ENCODE measurements at regions not wholly inside any gene's neighbourhood (a gene's known extent, or its start where the extent isn't known, plus 50 kb on each side); places are given as distances from the start of the nearest gene placed in this dataset.

GRCh38 chr1:193569096-193569982 lies 382.9 kb upstream of the B3GALT2 start:
- H3K4me3 ChIP-seq (ENCODE audit: low read length) = no peak overlapping the region
- DNase-seq (ENCODE audit: low read depth, low spot score) = no peak

- no peak overlapping the region for H3K4me3 ChIP-seq (ENCODE audit: low read length)
- DNase-seq (ENCODE audit: low read depth, low spot score) = no peak
Observed at GRCh38 chr1:193568512-193568911, 382.1 kb upstream of the B3GALT2 start.

GRCh38 chr1:193567937-193568336 lies 381.5 kb upstream of the B3GALT2 start:
- DNase-seq (ENCODE audit: low read depth, low spot score) = no peak
- no peak overlapping the region for H3K4me3 ChIP-seq (ENCODE audit: low read length)

- DNase-seq (ENCODE audit: low read depth, low spot score) = no peak
- H3K4me3 ChIP-seq (ENCODE audit: low read length) = no peak overlapping the region
Observed at GRCh38 chr1:193566735-193567134, 380.3 kb upstream of the B3GALT2 start.

GRCh38 chr1:193565971-193566577 lies 379.7 kb upstream of the B3GALT2 start:
- H3K4me3 ChIP-seq (ENCODE audit: low read length) = no peak overlapping the region
- DNase-seq (ENCODE audit: low read depth, low spot score) = no peak

- H3K4me3 ChIP-seq (ENCODE audit: low read length) = no peak overlapping the region
- DNase-seq (ENCODE audit: low read depth, low spot score) = no peak
Observed at GRCh38 chr1:193562121-193562520, 375.7 kb upstream of the B3GALT2 start.

- no peak overlapping the region for H3K4me3 ChIP-seq (ENCODE audit: low read length)
- no peak for DNase-seq (ENCODE audit: low read depth, low spot score)
Observed at GRCh38 chr1:193558491-193559028, 372.1 kb upstream of the B3GALT2 start.

GRCh38 chr1:193555662-193556441 lies 369.4 kb upstream of the B3GALT2 start:
- no peak for DNase-seq (ENCODE audit: low read depth, low spot score)
- H3K4me3 ChIP-seq (ENCODE audit: low read length) = no peak overlapping the region

- no peak for DNase-seq (ENCODE audit: low read depth, low spot score)
- no peak overlapping the region for H3K4me3 ChIP-seq (ENCODE audit: low read length)
Observed at GRCh38 chr1:193553564-193553963, 367.2 kb upstream of the B3GALT2 start.

GRCh38 chr1:193552274-193552673 lies 365.9 kb upstream of the B3GALT2 start:
- DNase-seq (ENCODE audit: low read depth, low spot score) = no peak
- no peak overlapping the region for H3K4me3 ChIP-seq (ENCODE audit: low read length)

GRCh38 chr1:193549081-193549480 lies 362.7 kb upstream of the B3GALT2 start:
- DNase-seq (ENCODE audit: low read depth, low spot score) = no peak
- no peak overlapping the region for H3K4me3 ChIP-seq (ENCODE audit: low read length)

- no peak for DNase-seq (ENCODE audit: low read depth, low spot score)
- H3K4me3 ChIP-seq (ENCODE audit: low read length) = no peak overlapping the region
Observed at GRCh38 chr1:193545171-193545570, 358.8 kb upstream of the B3GALT2 start.

GRCh38 chr1:193543259-193543658 lies 356.8 kb upstream of the B3GALT2 start:
- no peak for DNase-seq (ENCODE audit: low read depth, low spot score)
- H3K4me3 ChIP-seq (ENCODE audit: low read length) = no peak overlapping the region

GRCh38 chr1:193542690-193543089 lies 356.3 kb upstream of the B3GALT2 start:
- DNase-seq (ENCODE audit: low read depth, low spot score) = no peak
- no peak overlapping the region for H3K4me3 ChIP-seq (ENCODE audit: low read length)

GRCh38 chr1:193540511-193540910 lies 354.1 kb upstream of the B3GALT2 start:
- H3K4me3 ChIP-seq (ENCODE audit: low read length) = no peak overlapping the region
- DNase-seq (ENCODE audit: low read depth, low spot score) = no peak

GRCh38 chr1:193539731-193540459 lies 353.5 kb upstream of the B3GALT2 start:
- no peak for DNase-seq (ENCODE audit: low read depth, low spot score)
- no peak overlapping the region for H3K4me3 ChIP-seq (ENCODE audit: low read length)

GRCh38 chr1:193538680-193539079 lies 352.3 kb upstream of the B3GALT2 start:
- H3K4me3 ChIP-seq (ENCODE audit: low read length) = no peak overlapping the region
- no peak for DNase-seq (ENCODE audit: low read depth, low spot score)

- no peak overlapping the region for H3K4me3 ChIP-seq (ENCODE audit: low read length)
- DNase-seq (ENCODE audit: low read depth, low spot score) = no peak
Observed at GRCh38 chr1:193538003-193538354, 351.6 kb upstream of the B3GALT2 start.

Measured in Jurkat, Clone E6-1 (cell line).